Lung (tissue), 11 donors: ENCODE measurements at regions not wholly inside any gene's neighbourhood (a gene's known extent, or its start where the extent isn't known, plus 50 kb on each side); places are given as distances from the start of the nearest gene placed in this dataset.

Experiments
- ATAC-seq: fragments of 200-7000 bp; cut with Tn5 transposase; one replicate; pipeline ENCODE4 v1.9.1; 2020; ENCODE audit warnings: moderate number of reproducible peaks; ENCODE audit not compliant: insufficient read depth, low FRiP score
- DNase-seq, 3 donors: peaks; one replicate each; pipeline ENCODE4 v3.0.0-alpha.2; 2013 to 2017
- H3K27ac ChIP-seq, 2 donors: one replicate each; pipeline ENCODE4 v1.5.1; 2013; ENCODE audit warnings: mild to moderate bottlenecking in 2 of 2, moderate library complexity in 2 of 2, control low read depth in 1 of 2, inconsistent platforms in 1 of 2, low read depth in 1 of 2, low read length in 1 of 2
- H3K27me3 ChIP-seq, 3 donors: one replicate each; pipeline ENCODE4 v1.5.1; 2013; ENCODE audit warnings: low read length in 2 of 3; ENCODE audit not compliant: control insufficient read depth in 3 of 3, insufficient read depth in 3 of 3
- H3K36me3 ChIP-seq, 4 donors: one replicate each; pipeline ENCODE4 v1.5.1; 2013; ENCODE audit warnings: low read length in 4 of 4, mild to moderate bottlenecking in 1 of 4, moderate library complexity in 1 of 4; ENCODE audit not compliant: control insufficient read depth in 4 of 4, insufficient read depth in 4 of 4
- H3K4me1 ChIP-seq, 5 donors: one replicate each; pipeline ENCODE4 v1.5.1; 2013; ENCODE audit warnings: low read length in 5 of 5, mild to moderate bottlenecking in 2 of 5, moderate library complexity in 1 of 5; ENCODE audit not compliant: control insufficient read depth in 5 of 5, insufficient read depth in 5 of 5
- H3K4me3 ChIP-seq: one replicate; pipeline ENCODE4 v1.5.1; 2013; ENCODE audit warnings: mild to moderate bottlenecking, control low read depth, moderate library complexity
- H3K9ac ChIP-seq, 2 donors: one replicate each; pipeline ENCODE4 v1.5.1; 2013; ENCODE audit warnings: low read length in 2 of 2, control low read depth in 1 of 2; ENCODE audit not compliant: insufficient read depth in 1 of 2
- H3K9me3 ChIP-seq, 4 donors: one replicate each; pipeline ENCODE4 v1.5.1; 2013; ENCODE audit warnings: low read length in 3 of 4, mild to moderate bottlenecking in 1 of 4, moderate library complexity in 1 of 4; ENCODE audit not compliant: control insufficient read depth in 4 of 4, insufficient read depth in 3 of 4
- CTCF ChIP-seq: IDR thresholded peaks from 2 replicates; pipeline ENCODE4 v1.5.1; 2012; ENCODE audit warnings: mild to moderate bottlenecking; ENCODE audit errors: control extremely low read depth, extremely low read depth
- WGBS, 2 donors: extraction: QIAGEN DNeasy Blood & Tissue Kit; methylation state at CpG; one replicate each; pipeline ENCODE4 v1.1.7; 2013; 5-methylcytosine and 5-hydroxymethylcytosine counted together
- donor health status: control.
- donor health status: control.
- donor health status: Bipolar disorder and iron deficiency.
- donor health status: healthy.
- donor health status: DM: yes; HTN: yes; CAD: no.

- Histone ChIP-seq H3K36me3 (no peaks in the 10 kb centered on the region), H3K9ac (no peak overlapping the region), H3K4me1 (peaks cover 0 to 6% (median 0%) of the 10 kb centered on the region in 5 donors), H3K4me3 (no peak overlapping the region), H3K27me3 (peaks cover 0 to 2% (median 0%) of the 10 kb centered on the region in 3 donors), H3K27ac (no peak overlapping the region), H3K9me3 (peaks cover 0 to 7% (median 0%) of the 10 kb centered on the region in 4 donors)
- ATAC-seq (no peak), DNase-seq (no peak)
- TF ChIP-seq CTCF = no peak
- whole genome bisulfite sequencing, 2 donors = 89 to 90% methylated on average over 10 of the region's 10 CpGs
These were observed 1423.8 kb downstream of the TBC1D22A start for GRCh38 chr22:48186146-48186790.

GRCh38 chr22:48185071-48186055 is 1422.9 kb downstream of the TBC1D22A start:
- no peak for ATAC-seq
- Histone ChIP-seq H3K27ac (no peak overlapping the region), H3K27me3 (peaks cover 0 to 2% (median 0%) of the 10 kb centered on the region in 3 donors), H3K4me3 (no peak overlapping the region), H3K4me1 (peaks cover 0 to 6% (median 0%) of the 10 kb centered on the region in 5 donors), H3K9ac (no peak overlapping the region), H3K9me3 (peaks cover 0 to 7% (median 0%) of the 10 kb centered on the region in 4 donors), H3K36me3 (no peaks in the 10 kb centered on the region)
- WGBS, 2 donors = 79 to 80% methylated on average over 20 of the region's 20 CpGs
- DNase-seq = peak in 2 of 3 donors; percentile 2 to 17
- no peak for TF ChIP-seq CTCF

GRCh38 chr22:48182846-48183805 is 1420.7 kb downstream of the TBC1D22A start:
- peaks cover 0 to 2% (median 0%) of the 10 kb centered on the region in 3 donors for H3K27me3 ChIP-seq
- DNase-seq (no peak), ATAC-seq (no peak)
- no peak for TF ChIP-seq CTCF
- H3K9ac ChIP-seq = no peak overlapping the region
- peaks cover 0 to 7% (median 0%) of the 10 kb centered on the region in 4 donors for H3K9me3 ChIP-seq
- no peaks in the 10 kb centered on the region for H3K36me3 ChIP-seq
- 87 to 93% methylated on average over 24 to 25 of the region's 25 CpGs for WGBS, 2 donors
- no peak overlapping the region for H3K4me3 ChIP-seq
- H3K4me1 ChIP-seq = peaks cover 0 to 6% (median 0%) of the 10 kb centered on the region in 5 donors
- no peak overlapping the region for H3K27ac ChIP-seq
